MM.1S (cell line): ENCODE measurements at regions not wholly inside any gene's neighbourhood (a gene's known extent, or its start where the extent isn't known, plus 50 kb on each side); places are given as distances from the start of the nearest gene placed in this dataset.
"Not testable (repeated sequence)": the region's sequence is repeated elsewhere in the genome, so short reads cannot be mapped to it uniquely, and the experiment has no call there.

Experiments
- DNase-seq: peaks from one replicate; pipeline ENCODE4 v3.0.0-alpha.2; 2015
- H2AFZ ChIP-seq: fragments of 300-600 bp; sonication (generic); 2 replicates; pipeline ENCODE4 v1.6.0; 2016; ENCODE audit warnings: antibody characterized with exemption, low read length
- H3F3A ChIP-seq: fragments of 300-600 bp; sonication (generic); 2 replicates; pipeline ENCODE4 v1.6.1; 2016; ENCODE audit warnings: mild to moderate bottlenecking, antibody characterized with exemption, low read length, moderate library complexity, mixed read lengths; ENCODE audit not compliant: insufficient read depth
- H3K27ac ChIP-seq: fragments of 300-600 bp; sonication (generic); 2 replicates; pipeline ENCODE4 v1.5.1; 2016; ENCODE audit warnings: mild to moderate bottlenecking, low read length
- H3K27me3 ChIP-seq: fragments of 300-600 bp; sonication (generic); replicated peaks from 2 replicates; pipeline ENCODE4 v1.6.0; 2016; ENCODE audit warnings: low read length; ENCODE audit not compliant: insufficient read depth
- H3K36me3 ChIP-seq: fragments of 300-600 bp; sonication (generic); replicated peaks from 2 replicates; pipeline ENCODE4 v1.6.1; 2016; ENCODE audit warnings: mild to moderate bottlenecking, low read length, mixed read lengths; ENCODE audit not compliant: insufficient read depth
- H3K4me1 ChIP-seq: fragments of 300-600 bp; sonication (generic); 2 replicates; pipeline ENCODE4 v1.6.1; 2016; ENCODE audit warnings: low read length, mixed read lengths
- H3K4me2 ChIP-seq: fragments of 300-600 bp; sonication (generic); 2 replicates; pipeline ENCODE4 v1.6.0; 2016; ENCODE audit warnings: low read depth, low read length
- H3K4me3 ChIP-seq: fragments of 300-600 bp; sonication (generic); 2 replicates; pipeline ENCODE4 v1.5.1; 2016; ENCODE audit warnings: low read length, mixed read lengths
- H3K79me2 ChIP-seq: fragments of 300-600 bp; sonication (generic); 2 replicates; pipeline ENCODE4 v1.6.1; 2016; ENCODE audit warnings: mixed run types, low read length, mixed read lengths
- H3K9ac ChIP-seq: fragments of 300-600 bp; sonication (generic); 2 replicates; pipeline ENCODE4 v1.6.1; 2016; ENCODE audit warnings: low read length, mixed read lengths
- H3K9me2 ChIP-seq: fragments of 300-600 bp; sonication (generic); replicated peaks from 2 replicates; pipeline ENCODE4 v1.6.1; 2016; ENCODE audit warnings: mild to moderate bottlenecking, low read length, mixed read lengths; ENCODE audit not compliant: insufficient read depth
- H3K9me3 ChIP-seq: fragments of 300-600 bp; sonication (generic); replicated peaks from 2 replicates; pipeline ENCODE4 v1.6.1; 2016; ENCODE audit warnings: mild to moderate bottlenecking, low read length, mixed read lengths; ENCODE audit not compliant: insufficient read depth
- H4K20me1 ChIP-seq: fragments of 300-600 bp; sonication (generic); 2 replicates; pipeline ENCODE4 v1.6.1; 2016; ENCODE audit warnings: mild to moderate bottlenecking, low read length, moderate library complexity, mixed read lengths; ENCODE audit not compliant: insufficient read depth
- EZH2 ChIP-seq: fragments of 300-600 bp; sonication (generic); optimal IDR thresholded peaks from 2 replicates; pipeline ENCODE3; 2017; ENCODE audit warnings: low read depth, mild to moderate bottlenecking, antibody characterized with exemption, low read length, mixed read lengths
- EZH2phosphoT487 ChIP-seq: fragments of 300-600 bp; sonication (generic); IDR thresholded peaks from 2 replicates; pipeline ENCODE4 v1.6.1; 2018; ENCODE audit warnings: antibody characterized with exemption, low read length
- TF ChIP-seq, protein P1 (sequence below): fragments of 300-600 bp; sonication (generic); IDR thresholded peaks from 2 replicates; pipeline ENCODE4 v1.5.1; 2016; ENCODE audit warnings: antibody characterized with exemption, low read length, mixed read lengths

DNA sequence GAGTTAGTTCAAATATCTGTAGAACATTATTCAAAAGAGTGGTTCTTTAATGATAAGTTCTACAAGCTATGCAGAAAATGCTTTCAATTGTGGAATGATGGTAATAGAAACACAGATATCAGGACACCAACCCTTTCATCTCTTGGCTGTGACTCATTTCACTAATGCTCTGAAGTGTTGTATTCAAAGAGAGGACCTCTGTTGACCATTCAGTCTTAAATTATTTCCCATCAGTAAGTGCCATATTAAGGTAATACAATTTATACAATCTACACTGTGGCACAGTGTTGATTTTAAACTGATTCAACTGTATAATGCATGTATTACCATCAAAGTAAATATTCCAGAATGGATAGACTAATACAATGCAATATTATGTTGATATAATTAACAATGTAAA, 289.0 kb upstream of the ADGRL3 start:
- no peak for DNase-seq
- Histone ChIP-seq H3K79me2 (no peaks in the 10 kb centered on the region), H3K4me1 (no peaks in the 10 kb centered on the region), H3F3A (no peaks in the 10 kb centered on the region), H3K4me3 (no peak overlapping the region), H3K36me3 (no peaks in the 10 kb centered on the region), H3K9ac (no peak overlapping the region), H2AFZ (no peak overlapping the region), H3K27ac (no peak overlapping the region), H3K9me3 (no peaks in the 10 kb centered on the region), H3K4me2 (no peak overlapping the region), H4K20me1 (no peaks in the 10 kb centered on the region), H3K27me3 (no peaks in the 10 kb centered on the region), H3K9me2 (no peaks in the 10 kb centered on the region)
- TF ChIP-seq EZH2: no peak
- TF ChIP-seq, protein P1, sequence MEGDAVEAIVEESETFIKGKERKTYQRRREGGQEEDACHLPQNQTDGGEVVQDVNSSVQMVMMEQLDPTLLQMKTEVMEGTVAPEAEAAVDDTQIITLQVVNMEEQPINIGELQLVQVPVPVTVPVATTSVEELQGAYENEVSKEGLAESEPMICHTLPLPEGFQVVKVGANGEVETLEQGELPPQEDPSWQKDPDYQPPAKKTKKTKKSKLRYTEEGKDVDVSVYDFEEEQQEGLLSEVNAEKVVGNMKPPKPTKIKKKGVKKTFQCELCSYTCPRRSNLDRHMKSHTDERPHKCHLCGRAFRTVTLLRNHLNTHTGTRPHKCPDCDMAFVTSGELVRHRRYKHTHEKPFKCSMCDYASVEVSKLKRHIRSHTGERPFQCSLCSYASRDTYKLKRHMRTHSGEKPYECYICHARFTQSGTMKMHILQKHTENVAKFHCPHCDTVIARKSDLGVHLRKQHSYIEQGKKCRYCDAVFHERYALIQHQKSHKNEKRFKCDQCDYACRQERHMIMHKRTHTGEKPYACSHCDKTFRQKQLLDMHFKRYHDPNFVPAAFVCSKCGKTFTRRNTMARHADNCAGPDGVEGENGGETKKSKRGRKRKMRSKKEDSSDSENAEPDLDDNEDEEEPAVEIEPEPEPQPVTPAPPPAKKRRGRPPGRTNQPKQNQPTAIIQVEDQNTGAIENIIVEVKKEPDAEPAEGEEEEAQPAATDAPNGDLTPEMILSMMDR: no peak
- TF ChIP-seq EZH2phosphoT487: no peak

DNA sequence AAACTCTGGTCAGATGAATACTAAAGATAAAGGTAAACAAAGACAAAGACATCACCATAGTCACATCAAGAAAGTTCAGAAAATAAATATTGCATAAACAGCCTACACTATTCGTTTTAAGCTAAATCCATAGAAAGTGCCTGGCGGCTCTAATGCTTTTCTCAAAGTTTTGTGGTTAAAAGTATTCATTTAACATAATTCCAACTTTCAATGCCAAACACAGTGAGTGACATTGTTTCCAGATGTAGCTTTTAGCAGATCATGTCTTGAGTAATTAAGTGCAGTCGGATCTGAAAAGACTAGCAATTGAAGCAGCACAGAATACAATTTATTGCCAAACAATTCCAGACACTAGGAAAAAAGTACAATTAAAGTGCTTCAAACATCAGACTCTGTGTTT, 287.1 kb upstream of the ADGRL3 start:
- H3K27me3 ChIP-seq: no peaks in the 10 kb centered on the region

DNA sequence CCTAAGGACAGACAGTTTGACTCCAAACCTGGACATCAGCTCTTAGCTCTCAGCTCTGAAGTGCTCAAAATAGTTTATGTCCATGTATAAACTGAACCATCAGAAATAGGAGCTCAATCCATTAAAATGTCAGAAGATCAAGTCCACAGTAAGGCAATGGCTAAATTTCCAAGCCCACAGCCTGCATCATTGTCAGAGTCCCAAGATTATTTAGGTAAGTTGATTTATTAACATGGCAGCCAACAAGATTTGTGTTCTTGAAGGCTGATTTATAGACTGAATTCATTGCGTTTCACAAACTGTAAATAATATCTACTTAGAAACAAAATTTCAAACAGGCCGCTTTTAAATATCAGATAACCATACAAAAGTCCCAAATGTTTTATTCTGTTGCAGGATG, 286.5 kb upstream of the ADGRL3 start:
- TF ChIP-seq, protein P1: no peak
- TF ChIP-seq EZH2phosphoT487 (no peak), EZH2 (no peak)
- H2AFZ ChIP-seq: no peak overlapping the region
- no peaks in the 10 kb centered on the region for H3K36me3 ChIP-seq
- H3K27me3 ChIP-seq: no peaks in the 10 kb centered on the region
- H3K4me3 ChIP-seq: no peak overlapping the region
- no peak overlapping the region for H3K27ac ChIP-seq
- H3K9me2 ChIP-seq: no peaks in the 10 kb centered on the region
- H3K4me2 ChIP-seq: no peak overlapping the region
- no peak for DNase-seq
- H3K9me3 ChIP-seq: no peaks in the 10 kb centered on the region
- no peaks in the 10 kb centered on the region for H3F3A ChIP-seq
- H3K4me1 ChIP-seq: no peaks in the 10 kb centered on the region
- H3K9ac ChIP-seq: no peak overlapping the region
- H4K20me1 ChIP-seq: no peaks in the 10 kb centered on the region
- no peaks in the 10 kb centered on the region for H3K79me2 ChIP-seq

More for the DNA sequence above, 287.1 kb upstream of the ADGRL3 start:
- H3K9me3 ChIP-seq: no peaks in the 10 kb centered on the region
- no peak overlapping the region for H3K4me3 ChIP-seq
- no peaks in the 10 kb centered on the region for H3K9me2 ChIP-seq
- no peaks in the 10 kb centered on the region for H3F3A ChIP-seq
- no peak for TF ChIP-seq EZH2
- TF ChIP-seq, protein P1: no peak
- TF ChIP-seq EZH2phosphoT487: no peak
- H3K9ac ChIP-seq: no peak overlapping the region
- DNase-seq: no peak
- no peaks in the 10 kb centered on the region for H3K79me2 ChIP-seq
- no peak overlapping the region for H3K4me2 ChIP-seq
- no peaks in the 10 kb centered on the region for H3K36me3 ChIP-seq
- H2AFZ ChIP-seq: no peak overlapping the region
- no peak overlapping the region for H3K27ac ChIP-seq
- H4K20me1 ChIP-seq: no peaks in the 10 kb centered on the region
- no peaks in the 10 kb centered on the region for H3K4me1 ChIP-seq

DNA sequence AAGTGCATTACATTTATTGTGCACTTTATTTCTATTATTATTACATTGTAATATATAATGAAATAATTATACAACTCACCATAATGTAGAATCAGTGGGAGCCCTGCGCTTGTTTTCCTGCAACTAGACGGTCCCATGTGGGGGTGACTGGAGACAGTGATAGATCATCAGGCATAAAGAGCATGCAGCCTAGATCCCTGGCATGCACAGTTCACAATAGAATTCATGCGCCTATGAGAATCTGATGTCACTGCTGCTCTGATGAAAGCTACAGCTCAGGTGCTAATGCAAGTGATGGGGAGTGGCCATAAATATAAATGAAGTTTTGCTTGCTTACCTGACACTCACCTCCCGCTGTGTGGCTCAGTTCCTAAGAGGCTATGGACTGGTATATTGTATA, 278.4 kb upstream of the ADGRL3 start:
- not testable (repeated sequence) for H3K4me1 ChIP-seq, H3K27ac ChIP-seq, DNase-seq, H2AFZ ChIP-seq, H3K27me3 ChIP-seq, H3K79me2 ChIP-seq, H3K36me3 ChIP-seq, H3K9me2 ChIP-seq, H3F3A ChIP-seq, H3K9me3 ChIP-seq, H4K20me1 ChIP-seq, H3K4me3 ChIP-seq, H3K4me2 ChIP-seq, H3K9ac ChIP-seq
